ENCODE measurements at regions not wholly inside any gene's neighbourhood (a gene's known extent, or its start where the extent isn't known, plus 50 kb on each side); places are given as distances from the start of the nearest gene placed in this dataset.

GRCh38 chr3:40962721-40963120, 236.6 kb upstream of the CTNNB1 start:
- Histone ChIP-seq H3K4me3 (no peak overlapping the region), H3K4me1 (no peaks in the 10 kb centered on the region), H3K27me3 (no peaks in the 10 kb centered on the region), H3K36me3 (no peaks in the 10 kb centered on the region), H3K9me3 (no peaks in the 10 kb centered on the region), H3K27ac (no peak overlapping the region)
- intact Hi-C loops (cut with DNase I), result no loop called here
- TF ChIP-seq POLR2AphosphoS5 (IDR thresholded peaks at IDR 0.05; ENCODE audit: insufficient read depth in 1 of 2, low read depth in 1 of 2), result no peak
- no peak for TF ChIP-seq CTCF (IDR thresholded peaks at IDR 0.05)
- no peak for DNase-seq (ENCODE audit: extremely low spot score in 2 of 2)

- no peak for DNase-seq (ENCODE audit: extremely low spot score in 2 of 2)
- H3K4me1 ChIP-seq, result peaks cover 23% of the 10 kb centered on the region
- TF ChIP-seq POLR2AphosphoS5 (IDR thresholded peaks at IDR 0.05; ENCODE audit: insufficient read depth in 1 of 2, low read depth in 1 of 2), result no peak
- no peak for TF ChIP-seq CTCF (IDR thresholded peaks at IDR 0.05)
- no peak for TF ChIP-seq POLR2A (IDR thresholded peaks at IDR 0.05)
- H3K4me3 ChIP-seq, result no peak overlapping the region
- intact Hi-C loops (cut with DNase I), result no loop called here
- no peaks in the 10 kb centered on the region for H3K27me3 ChIP-seq
- H3K36me3 ChIP-seq, result no peaks in the 10 kb centered on the region
- no peak overlapping the region for H3K27ac ChIP-seq
- no peaks in the 10 kb centered on the region for H3K9me3 ChIP-seq
These were observed 230.6 kb upstream of the CTNNB1 start for GRCh38 chr3:40968666-40969065.

GRCh38 chr3:40969341-40969740, 230.0 kb upstream of the CTNNB1 start:
- Histone ChIP-seq H3K36me3 (no peaks in the 10 kb centered on the region), H3K9me3 (no peaks in the 10 kb centered on the region), H3K4me1 (peaks cover 23% of the 10 kb centered on the region), H3K27ac (no peak overlapping the region), H3K27me3 (no peaks in the 10 kb centered on the region), H3K4me3 (no peak overlapping the region)
- no peak for DNase-seq (ENCODE audit: extremely low spot score in 2 of 2)
- TF ChIP-seq CTCF (IDR thresholded peaks at IDR 0.05) (no peak), POLR2A (IDR thresholded peaks at IDR 0.05) (no peak), POLR2AphosphoS5 (IDR thresholded peaks at IDR 0.05; ENCODE audit: insufficient read depth in 1 of 2, low read depth in 1 of 2) (no peak)
- intact Hi-C loops (cut with DNase I), result no loop called here

- no peaks in the 10 kb centered on the region for H3K9me3 ChIP-seq
- no peak overlapping the region for H3K27ac ChIP-seq
- H3K4me3 ChIP-seq, result no peak overlapping the region
- no peak for DNase-seq (ENCODE audit: extremely low spot score in 2 of 2)
- intact Hi-C loops (cut with DNase I), result no loop called here
- H3K27me3 ChIP-seq, result no peaks in the 10 kb centered on the region
- peaks cover 23% of the 10 kb centered on the region for H3K4me1 ChIP-seq
- TF ChIP-seq POLR2A (IDR thresholded peaks at IDR 0.05) (no peak), POLR2AphosphoS5 (IDR thresholded peaks at IDR 0.05; ENCODE audit: insufficient read depth in 1 of 2, low read depth in 1 of 2) (no peak), CTCF (IDR thresholded peaks at IDR 0.05) (no peak)
- no peaks in the 10 kb centered on the region for H3K36me3 ChIP-seq
These were observed 229.4 kb upstream of the CTNNB1 start for GRCh38 chr3:40969756-40970466.
